GM12878 (cell line): ENCODE measurements at regions not wholly inside any gene's neighbourhood (a gene's known extent, or its start where the extent isn't known, plus 50 kb on each side); places are given as distances from the start of the nearest gene placed in this dataset.

ENCODE experiments used
- BHLHE40 ChIP-seq, 2 experiments: fragments of 450-650 bp in 1 of 2; IDR thresholded peaks; 2 replicates each; pipeline ENCODE4 v1.6.1; 2011 to 2017; ENCODE audit warnings: low read depth in 2 of 2, borderline replicate concordance in 1 of 2, improper control_type of control experiment in 1 of 2, low read length in 1 of 2, mild to moderate bottlenecking in 1 of 2
- BMI1 ChIP-seq: fragments of 450-650 bp; IDR thresholded peaks from 2 replicates; pipeline ENCODE4 v1.6.1; 2016; ENCODE audit warnings: mild to moderate bottlenecking, moderate library complexity, borderline replicate concordance
- MAX ChIP-seq: IDR thresholded peaks from 2 replicates; pipeline ENCODE4 v1.6.1; 2012; ENCODE audit warnings: low read depth, low read length, improper control_type of control experiment
- POLR2A ChIP-seq: IDR thresholded peaks from 2 replicates; pipeline ENCODE4 v1.6.1; 2011; ENCODE audit warnings: low read depth, mild to moderate bottlenecking, low read length
- RAD21 ChIP-seq: IDR thresholded peaks from 2 replicates; pipeline ENCODE4 v1.6.1; 2011; ENCODE audit warnings: mild to moderate bottlenecking, low read depth, low read length, moderate library complexity; ENCODE audit not compliant: insufficient read depth
- RELA ChIP-seq: fragments of 450-650 bp; IDR thresholded peaks from 2 replicates; pipeline ENCODE4 v1.8.0; 2014; ENCODE audit warnings: borderline replicate concordance; ENCODE audit not compliant: partially characterized antibody
- SMARCA5 ChIP-seq: fragments of 450-650 bp; IDR thresholded peaks from 2 replicates; pipeline ENCODE4 v1.6.1; 2017; ENCODE audit warnings: mild to moderate bottlenecking
- TBL1XR1 ChIP-seq: IDR thresholded peaks from 2 replicates; pipeline ENCODE4 v1.6.1; 2012; ENCODE audit warnings: low read depth, low read length, improper control_type of control experiment
- TF ChIP-seq, protein P1 (sequence below), 3 experiments: IDR thresholded peaks in 2 of 3; conservative IDR thresholded peaks in 1 of 3; 2 replicates each; pipeline ENCODE4 v1.5.1; 2011; ENCODE audit warnings: low read depth in 3 of 3, low read length in 3 of 3, mild to moderate bottlenecking in 3 of 3, control low read depth in 2 of 3, moderate library complexity in 2 of 3, inconsistent platforms in 1 of 3, mixed read lengths in 1 of 3; ENCODE audit not compliant: control insufficient read depth in 2 of 3, insufficient read depth in 1 of 3; ENCODE audit errors: extremely low read depth in 1 of 3

- TF ChIP-seq RELA: no peak
- no peak for TF ChIP-seq POLR2A
- TF ChIP-seq, protein P1, sequence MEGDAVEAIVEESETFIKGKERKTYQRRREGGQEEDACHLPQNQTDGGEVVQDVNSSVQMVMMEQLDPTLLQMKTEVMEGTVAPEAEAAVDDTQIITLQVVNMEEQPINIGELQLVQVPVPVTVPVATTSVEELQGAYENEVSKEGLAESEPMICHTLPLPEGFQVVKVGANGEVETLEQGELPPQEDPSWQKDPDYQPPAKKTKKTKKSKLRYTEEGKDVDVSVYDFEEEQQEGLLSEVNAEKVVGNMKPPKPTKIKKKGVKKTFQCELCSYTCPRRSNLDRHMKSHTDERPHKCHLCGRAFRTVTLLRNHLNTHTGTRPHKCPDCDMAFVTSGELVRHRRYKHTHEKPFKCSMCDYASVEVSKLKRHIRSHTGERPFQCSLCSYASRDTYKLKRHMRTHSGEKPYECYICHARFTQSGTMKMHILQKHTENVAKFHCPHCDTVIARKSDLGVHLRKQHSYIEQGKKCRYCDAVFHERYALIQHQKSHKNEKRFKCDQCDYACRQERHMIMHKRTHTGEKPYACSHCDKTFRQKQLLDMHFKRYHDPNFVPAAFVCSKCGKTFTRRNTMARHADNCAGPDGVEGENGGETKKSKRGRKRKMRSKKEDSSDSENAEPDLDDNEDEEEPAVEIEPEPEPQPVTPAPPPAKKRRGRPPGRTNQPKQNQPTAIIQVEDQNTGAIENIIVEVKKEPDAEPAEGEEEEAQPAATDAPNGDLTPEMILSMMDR (IDR thresholded peaks at IDR 0.05 in 2 of 3, conservative IDR thresholded peaks at IDR 0.05 in 1 of 3; ENCODE audit: control insufficient read depth in 2 of 3, extremely low read depth in 1 of 3, insufficient read depth in 1 of 3, low read depth in 3 of 3, low read length in 3 of 3): no peak
- TF ChIP-seq TBL1XR1: no peak
- no peak for TF ChIP-seq MAX
- TF ChIP-seq BMI1: no peak
- no peak for TF ChIP-seq RAD21
- no peak for TF ChIP-seq BHLHE40 (IDR thresholded peaks at IDR 0.05; ENCODE audit: borderline replicate concordance in 1 of 2, low read depth in 2 of 2, low read length in 1 of 2)
- no peak for TF ChIP-seq SMARCA5
Observed at GRCh38 chr1:209455145-209455544, 128.4 kb upstream of the CAMK1G start.
